Stimulated activated CD4-positive, alpha-beta T cell treated with anti-CD3 and anti-CD28 coated beads, Interleukin-2, amount 100 ng/mL, for 48 hours (primary cell): ENCODE measurements at regions not wholly inside any gene's neighbourhood (a gene's known extent, or its start where the extent isn't known, plus 50 kb on each side); places are given as distances from the start of the nearest gene placed in this dataset.
"Not testable (repeated sequence)": the region's sequence is repeated elsewhere in the genome, so short reads cannot be mapped to it uniquely, and the experiment has no call there.

ENCODE experiments used
- DNase-seq, 2 donors: peaks; one replicate each; pipeline ENCODE4 v3.0.0-alpha.2; 2020

GRCh38 chr2:120638450-120638849, 97.2 kb upstream of the GLI2 start:
- DNase-seq = no peak

GRCh38 chr2:120641366-120641771, 94.3 kb upstream of the GLI2 start:
- DNase-seq = no peak

- DNase-seq = no peak
These were observed 93.0 kb upstream of the GLI2 start for GRCh38 chr2:120642646-120643045.

- no peak for DNase-seq
These were observed 88.7 kb upstream of the GLI2 start for GRCh38 chr2:120646994-120647393.

DNA sequence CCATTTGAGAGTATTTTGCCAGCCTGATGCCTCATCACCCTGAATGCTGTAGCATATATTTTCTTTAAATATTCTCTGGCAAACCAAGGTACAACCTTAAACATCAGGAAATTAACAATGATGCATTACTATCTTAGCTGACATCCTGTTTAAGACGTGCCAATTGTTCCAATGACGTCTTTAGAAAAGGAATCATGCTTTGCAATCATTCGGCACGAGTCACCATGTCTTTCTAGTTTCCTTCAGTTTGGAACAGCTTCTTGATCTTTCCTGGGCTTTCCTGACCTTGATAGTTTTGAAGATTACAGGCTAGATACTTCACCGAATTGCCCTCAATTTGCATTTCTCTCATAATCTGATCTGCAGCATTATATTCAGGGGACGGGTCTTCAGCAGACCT, 88.2 kb upstream of the GLI2 start:
- no peak for DNase-seq

- not testable (repeated sequence) for DNase-seq
These were observed 86.3 kb upstream of the GLI2 start for GRCh38 chr2:120649381-120649780.

DNA sequence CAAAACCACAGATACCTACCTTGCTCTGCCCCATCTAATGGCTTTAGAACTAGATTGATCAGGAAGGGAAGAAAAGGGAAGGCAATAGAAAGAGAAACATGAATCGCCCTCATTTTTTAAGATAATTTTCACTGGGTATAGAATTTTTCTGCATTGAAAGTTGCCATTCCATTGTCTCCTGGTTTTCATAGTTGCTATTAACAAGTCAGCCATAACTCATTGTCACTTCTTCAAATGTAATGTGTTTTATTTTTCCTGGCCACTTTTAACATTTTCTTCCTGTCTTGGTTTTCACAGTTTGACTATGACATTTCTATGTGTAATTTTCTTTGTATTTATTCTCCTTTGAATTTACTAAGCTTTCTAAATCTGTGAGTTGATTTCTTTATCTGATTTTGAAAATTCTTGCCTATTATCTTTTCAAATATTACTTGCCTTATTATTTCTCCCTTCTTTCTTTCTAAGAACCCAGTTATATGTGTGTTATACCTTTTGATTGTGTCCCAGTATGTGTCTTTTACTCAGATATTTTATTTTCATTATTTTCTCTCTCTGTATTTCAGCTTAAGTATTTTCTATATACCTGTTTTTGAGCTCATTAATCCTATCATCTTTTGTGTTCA, 85.5 kb upstream of the GLI2 start:
- no peak for DNase-seq

DNA sequence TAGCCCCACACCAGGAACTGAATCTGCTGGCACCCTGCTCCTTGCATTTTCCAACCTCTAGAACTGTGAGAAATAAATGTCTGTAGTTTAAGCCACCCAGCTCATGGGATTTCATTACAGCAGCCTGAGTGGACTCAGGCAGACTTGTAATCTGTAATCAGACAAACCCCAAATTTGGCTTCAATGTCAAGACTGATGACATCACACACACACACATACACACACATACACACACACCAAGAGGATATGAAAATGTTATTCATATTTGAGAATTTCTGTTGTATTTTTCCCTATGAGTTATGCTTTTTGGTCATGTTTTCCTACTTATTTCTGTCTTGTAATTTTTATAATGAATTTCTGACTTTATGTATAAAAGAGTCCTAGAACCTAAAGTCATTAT, 83.8 kb upstream of the GLI2 start:
- no peak for DNase-seq

DNA sequence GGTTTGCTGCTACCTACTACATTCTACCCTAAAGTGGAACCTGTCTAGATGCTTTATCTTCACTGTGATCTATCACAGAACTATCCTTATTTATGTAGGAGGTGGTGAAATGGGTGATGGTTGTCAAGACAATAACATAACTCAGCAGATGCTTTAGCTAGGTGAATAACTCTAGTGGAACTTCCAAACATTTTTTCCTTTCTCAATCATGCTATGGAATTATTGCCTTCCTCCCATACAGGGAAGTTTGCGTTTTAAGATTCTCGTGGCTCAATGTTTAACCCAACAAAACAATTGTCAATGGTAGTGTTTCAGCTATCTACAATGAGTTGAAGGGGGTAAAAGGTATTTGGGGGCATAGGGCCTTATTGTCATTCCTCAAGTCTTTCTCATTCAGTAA, 82.6 kb upstream of the GLI2 start:
- DNase-seq = no peak

DNA sequence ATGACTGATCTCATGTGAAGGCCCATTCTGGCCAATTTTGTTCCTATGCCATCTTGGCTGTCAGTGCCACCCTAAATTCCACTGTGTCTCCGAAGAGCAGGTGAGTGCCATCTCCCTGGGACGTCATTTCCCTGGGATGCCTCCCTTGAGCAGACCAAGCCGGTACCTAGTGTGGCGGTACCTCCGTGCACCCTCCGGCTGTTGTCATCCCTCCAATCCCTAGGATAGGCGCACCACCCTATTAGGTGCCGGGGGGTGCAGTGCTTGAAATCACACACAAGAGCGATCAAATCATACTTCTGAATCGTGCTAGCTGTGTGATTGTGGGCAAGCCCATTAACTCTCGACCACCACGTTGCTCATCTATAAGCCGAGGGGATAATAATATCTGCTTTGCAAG, 81.8 kb upstream of the GLI2 start:
- DNase-seq = no peak

DNA sequence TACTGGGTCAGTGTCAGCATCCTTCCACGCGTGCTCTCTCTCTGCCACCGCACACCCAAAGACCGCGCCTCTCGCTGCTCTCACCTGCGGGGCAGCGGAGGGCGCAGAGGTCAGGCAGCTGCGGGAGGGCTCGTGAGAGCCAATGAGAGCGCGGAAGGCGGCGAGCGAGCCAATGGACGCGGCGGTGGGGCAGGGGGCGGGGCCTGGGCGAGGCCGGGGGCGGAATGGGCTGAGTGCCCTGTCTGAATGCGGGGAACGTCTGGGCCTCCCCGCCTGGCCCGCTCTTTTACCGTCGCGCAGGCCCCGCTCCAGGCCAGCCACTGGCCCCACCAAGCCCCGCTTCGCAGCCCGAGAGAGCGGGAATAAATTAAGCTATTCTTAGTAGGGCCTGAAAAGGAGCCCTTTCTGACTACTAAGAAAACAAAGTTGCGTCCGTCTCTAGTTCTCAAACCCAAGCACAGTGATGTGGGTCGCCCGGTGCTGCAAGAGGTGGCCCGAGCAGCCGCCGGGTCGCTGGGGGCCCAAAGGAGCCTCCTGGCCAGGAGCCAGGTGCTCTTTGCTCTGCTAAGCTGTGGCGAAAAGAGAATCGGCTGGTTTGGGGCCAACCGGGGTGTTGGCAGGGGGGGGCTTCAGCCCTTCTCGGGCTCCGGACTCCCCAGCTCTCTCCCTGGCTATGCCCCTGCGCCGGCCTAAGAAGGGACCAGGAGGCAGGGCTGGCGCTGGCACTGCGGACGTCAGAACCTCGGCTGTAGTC, 81.1 kb upstream of the GLI2 start:
- DNase-seq = no peak

DNA sequence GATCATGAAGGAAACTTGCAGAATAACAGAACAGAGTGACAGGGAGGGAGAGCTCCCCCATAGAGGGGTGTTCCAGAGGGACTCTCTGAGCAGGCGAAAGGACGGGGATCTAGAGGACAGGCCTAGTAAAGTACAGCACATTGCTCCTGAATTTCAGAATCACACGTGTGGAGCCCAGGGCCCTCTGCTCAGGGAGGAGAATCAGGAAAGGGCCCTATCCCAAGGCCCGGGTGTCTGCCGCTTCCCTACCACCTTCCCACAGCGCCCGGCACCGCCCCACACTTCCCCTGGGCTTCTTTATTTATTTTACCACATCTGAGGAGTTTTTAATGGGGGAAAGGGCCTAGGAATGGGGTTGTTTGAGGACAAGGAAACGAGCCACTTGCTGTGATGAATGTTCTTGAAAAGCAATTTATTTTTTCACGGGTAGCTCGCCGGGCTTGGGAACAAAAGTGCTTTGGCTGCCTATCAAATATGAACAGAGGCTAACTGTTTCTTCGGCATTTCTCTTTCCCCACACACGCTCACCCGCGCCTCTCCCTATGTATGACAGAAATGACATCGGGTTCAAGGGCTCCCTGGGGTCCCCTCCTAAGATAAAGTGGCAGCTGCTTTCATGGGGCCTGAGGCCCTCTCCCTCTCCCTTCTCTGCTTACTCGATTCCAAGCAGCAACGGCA, 79.3 kb upstream of the GLI2 start:
- no peak for DNase-seq

- no peak for DNase-seq
These were observed 77.5 kb upstream of the GLI2 start for GRCh38 chr2:120658042-120658769.

DNA sequence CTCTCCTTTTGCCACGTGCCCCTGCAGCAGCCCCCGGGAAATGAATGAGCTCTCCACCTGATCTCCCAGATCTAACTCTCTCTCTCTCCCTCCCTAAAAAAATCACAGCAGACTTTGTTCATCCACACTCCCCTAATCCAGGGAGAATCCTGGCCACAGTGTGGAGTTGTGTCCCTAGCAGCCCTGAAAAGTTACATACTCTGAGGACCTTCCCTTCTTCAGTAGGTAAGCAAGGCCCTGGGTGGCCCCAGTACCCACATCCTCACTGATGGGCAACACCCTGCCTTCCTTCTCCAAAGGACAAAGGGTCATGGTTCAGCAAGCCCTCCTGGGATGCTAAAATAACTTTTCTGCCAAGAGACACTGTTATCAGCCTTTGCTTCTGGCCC, 76.9 kb upstream of the GLI2 start:
- DNase-seq = no peak

DNA sequence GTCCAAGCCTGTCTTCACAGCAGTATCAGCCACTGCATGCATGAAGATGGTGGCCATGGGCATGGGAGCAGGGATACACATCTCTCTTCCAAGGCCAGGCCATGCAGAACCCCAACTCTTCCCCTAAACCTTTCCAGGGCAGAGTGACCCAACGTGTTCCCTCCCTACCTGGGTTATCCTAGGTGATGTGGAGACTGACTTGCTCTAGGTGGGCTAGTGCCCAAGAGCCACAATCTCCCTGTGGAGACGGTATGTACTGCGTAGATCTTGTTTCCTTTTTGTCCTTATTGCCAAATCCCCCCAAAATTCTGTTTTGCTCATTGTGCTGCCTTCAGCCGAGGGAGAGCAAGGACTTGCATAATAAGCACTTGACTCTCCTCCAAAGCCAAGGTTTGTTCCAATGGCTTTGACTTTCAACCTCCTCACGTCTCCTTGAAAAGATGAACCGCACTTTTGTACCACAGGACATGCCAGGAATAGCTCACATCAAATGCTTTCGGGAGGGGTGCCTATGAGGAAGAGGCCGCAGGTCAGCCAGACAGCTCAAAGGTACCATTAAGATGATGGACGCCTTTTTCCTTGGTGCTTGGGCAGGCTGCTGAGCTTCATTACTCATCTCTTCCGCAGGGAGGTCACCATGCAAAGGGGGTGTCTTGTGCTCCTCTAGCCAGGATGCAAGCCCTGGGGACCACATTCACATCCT, 76.2 kb upstream of the GLI2 start:
- DNase-seq = no peak

DNA sequence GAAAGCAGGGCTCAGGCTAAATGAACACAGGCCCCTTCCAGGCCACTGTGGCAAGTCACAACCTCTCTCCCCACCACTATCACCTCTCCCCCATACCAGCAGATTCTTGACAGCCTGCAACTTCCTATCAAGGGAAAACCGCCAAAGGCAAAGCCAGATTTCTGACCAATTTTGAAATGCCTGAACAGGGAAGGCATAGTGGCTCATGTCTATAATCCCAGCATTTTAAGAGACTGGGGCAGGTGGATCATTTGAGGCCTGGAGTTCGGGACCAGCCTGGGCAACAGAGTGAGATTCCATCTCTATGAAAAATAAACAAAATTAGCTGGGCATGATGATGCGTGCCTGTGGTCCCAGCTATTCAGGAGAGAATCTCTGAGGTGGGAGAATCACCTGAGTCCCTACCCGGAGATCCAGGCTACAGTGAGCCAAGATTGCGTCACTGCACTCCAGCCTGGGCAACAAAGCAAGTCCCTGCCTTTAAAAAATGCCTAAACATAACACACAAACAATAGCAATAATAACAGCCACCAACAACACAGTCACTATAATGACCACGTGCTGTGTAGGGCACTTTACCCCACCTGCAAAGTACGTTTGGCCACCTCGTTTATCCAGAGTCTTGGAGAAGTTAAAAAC, 75.5 kb upstream of the GLI2 start:
- no peak for DNase-seq

GRCh38 chr2:120660771-120661459, 74.8 kb upstream of the GLI2 start:
- DNase-seq = no peak

GRCh38 chr2:120661551-120661950, 74.1 kb upstream of the GLI2 start:
- DNase-seq = no peak

DNA sequence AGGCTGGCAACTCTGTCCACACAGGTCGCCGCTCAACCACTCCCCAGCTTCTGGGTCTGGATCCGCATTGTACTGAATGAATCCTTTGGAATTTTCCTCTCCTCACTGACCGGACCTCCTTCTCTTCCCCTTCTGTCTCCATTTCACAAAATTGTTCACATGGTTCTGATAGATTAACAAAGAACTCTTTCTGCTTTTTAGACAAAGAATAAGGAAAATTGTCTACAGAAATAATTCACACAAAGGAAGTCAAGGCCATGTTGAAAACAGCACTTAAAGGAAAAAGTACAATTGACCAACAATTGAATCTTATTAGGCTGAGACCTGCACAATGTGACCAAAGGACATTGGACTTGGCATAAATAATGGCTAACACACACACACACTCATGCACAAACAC, 73.6 kb upstream of the GLI2 start:
- no peak for DNase-seq

GRCh38 chr2:120662746-120663145, 72.9 kb upstream of the GLI2 start:
- no peak for DNase-seq

GRCh38 chr2:120666433-120666832, 69.2 kb upstream of the GLI2 start:
- DNase-seq = no peak

- no peak for DNase-seq
These were observed 67.7 kb upstream of the GLI2 start for GRCh38 chr2:120667981-120668380.
